GM23338 (cell line): ENCODE measurements at regions not wholly inside any gene's neighbourhood (a gene's known extent, or its start where the extent isn't known, plus 50 kb on each side); places are given as distances from the start of the nearest gene placed in this dataset.

Source experiments
- ATAC-seq: fragments of 200-7000 bp; cut with Tn5 transposase; 3 replicates; pipeline ENCODE4 v1.9.1; 2020
- DNase-seq: peaks from one replicate; pipeline ENCODE4 v3.0.0-alpha.2; 2015; ENCODE audit warnings: low spot score
- H2AFZ ChIP-seq: fragments of 200-600 bp; sonication (generic); 2 replicates; pipeline ENCODE4 v1.8.0; 2016; ENCODE audit warnings: antibody characterized with exemption, mild to moderate bottlenecking, moderate library complexity
- H3F3A ChIP-seq: fragments of 200-600 bp; sonication (generic); replicated peaks from 2 replicates; pipeline ENCODE4 v1.8.0; 2017; ENCODE audit warnings: antibody characterized with exemption, mixed run types, low read depth
- H3K27ac ChIP-seq: fragments of 200-600 bp; sonication (generic); 2 replicates; pipeline ENCODE4 v1.6.1; 2016; ENCODE audit warnings: low read depth
- H3K27me3 ChIP-seq: fragments of 200-600 bp; sonication (generic); 2 replicates; pipeline ENCODE4 v1.8.0; 2016; ENCODE audit warnings: mild to moderate bottlenecking, mixed run types, moderate library complexity; ENCODE audit not compliant: insufficient read depth
- H3K36me3 ChIP-seq: fragments of 200-600 bp; sonication (generic); 2 replicates; pipeline ENCODE4 v1.8.0; 2016; ENCODE audit warnings: mild to moderate bottlenecking; ENCODE audit not compliant: insufficient read depth
- H3K4me1 ChIP-seq: fragments of 200-600 bp; sonication (generic); 2 replicates; pipeline ENCODE4 v1.8.0; 2016; ENCODE audit warnings: mild to moderate bottlenecking, moderate library complexity; ENCODE audit not compliant: insufficient read depth
- H3K4me2 ChIP-seq: fragments of 200-600 bp; sonication (generic); 2 replicates; pipeline ENCODE4 v1.7.1; 2017; ENCODE audit warnings: mixed run types
- H3K4me3 ChIP-seq: fragments of 200-600 bp; sonication (generic); 2 replicates; pipeline ENCODE4 v1.6.1; 2016; ENCODE audit warnings: mixed run types
- H3K79me2 ChIP-seq: fragments of 200-600 bp; sonication (generic); replicated peaks from 2 replicates; pipeline ENCODE4 v1.8.0; 2017; ENCODE audit warnings: mild to moderate bottlenecking; ENCODE audit not compliant: insufficient read depth
- H3K9me2 ChIP-seq: fragments of 200-600 bp; sonication (generic); 2 replicates; pipeline ENCODE4 v1.8.0; 2017; ENCODE audit not compliant: insufficient read depth
- H4K20me1 ChIP-seq: fragments of 200-600 bp; sonication (generic); replicated peaks from 2 replicates; pipeline ENCODE4 v1.8.0; 2017; ENCODE audit warnings: mild to moderate bottlenecking; ENCODE audit not compliant: insufficient read depth
- H3K27ac Mint-ChIP-seq: 2 replicates; pipeline ENCODE4 v1.8.0; 2020; ENCODE audit warnings: inconsistent platforms, mild to moderate bottlenecking, moderate library complexity, mixed read lengths
- H3K27me3 Mint-ChIP-seq: 3 replicates; pipeline ENCODE4 v1.8.0; 2022; ENCODE audit warnings: low read depth, mild to moderate bottlenecking, moderate library complexity, mixed read lengths, inconsistent platforms; ENCODE audit not compliant: insufficient read depth, poor library complexity
- H3K36me3 Mint-ChIP-seq: 3 replicates; pipeline ENCODE4 v1.8.0; 2021; ENCODE audit warnings: low read depth, mild to moderate bottlenecking, inconsistent platforms, moderate library complexity, mixed read lengths
- H3K4me1 Mint-ChIP-seq: 3 replicates; pipeline ENCODE4 v1.8.0; 2020; ENCODE audit warnings: mild to moderate bottlenecking, inconsistent platforms, mixed read lengths
- H3K4me3 Mint-ChIP-seq: 3 replicates; pipeline ENCODE4 v1.8.0; 2021; ENCODE audit warnings: moderate library complexity, mild to moderate bottlenecking, inconsistent platforms, mixed read lengths
- H3K9me3 Mint-ChIP-seq: 3 replicates; pipeline ENCODE4 v1.8.0; 2020; ENCODE audit warnings: moderate library complexity, mild to moderate bottlenecking, inconsistent platforms, mixed read lengths
- CREB1 ChIP-seq: fragments of 250-450 bp; sonication (Bioruptor Pico); IDR thresholded peaks from 2 replicates; pipeline ENCODE4 v1.5.0; 2020; ENCODE audit warnings: low read depth, mild to moderate bottlenecking, moderate library complexity
- CTCF ChIP-seq, 2 experiments: fragments of 200-600 bp in 1 of 2; sonication (generic) in 1 of 2; conservative IDR thresholded peaks; 2 replicates each; pipeline versions ENCODE4 v1.5.1 to v1.6.1; 2016 to 2017; ENCODE audit warnings: antibody characterized with exemption in 2 of 2, low read depth in 2 of 2, mild to moderate bottlenecking in 2 of 2, moderate library complexity in 1 of 2
- ETS1 ChIP-seq: IDR thresholded peaks from 2 replicates; pipeline ENCODE4 v1.6.1; 2016; ENCODE audit warnings: antibody characterized with exemption
- EZH2 ChIP-seq: fragments of 200-600 bp; sonication (generic); IDR thresholded peaks from one replicate; pipeline ENCODE4 v1.8.0; 2017; ENCODE audit warnings: antibody characterized with exemption, mild to moderate bottlenecking, low read depth; ENCODE audit not compliant: unreplicated experiment
- EZH2phosphoT487 ChIP-seq: fragments of 200-600 bp; sonication (generic); IDR thresholded peaks from one replicate; pipeline ENCODE4 v1.8.1; 2018; ENCODE audit warnings: antibody characterized with exemption; ENCODE audit not compliant: unreplicated experiment
- JUNB ChIP-seq: IDR thresholded peaks from one replicate; pipeline ENCODE4 v1.6.1; 2016; ENCODE audit warnings: antibody characterized with exemption; ENCODE audit not compliant: unreplicated experiment
- NANOG ChIP-seq: IDR thresholded peaks from 2 replicates; pipeline ENCODE4 v1.6.1; 2016; ENCODE audit warnings: antibody characterized with exemption, borderline replicate concordance
- POLR2AphosphoS5 ChIP-seq: IDR thresholded peaks from 2 replicates; pipeline ENCODE4 v1.6.1; 2016; ENCODE audit warnings: antibody characterized with exemption, low read depth
- REST ChIP-seq: IDR thresholded peaks from one replicate; pipeline ENCODE4 v1.6.1; 2018; ENCODE audit warnings: antibody characterized with exemption; ENCODE audit not compliant: unreplicated experiment
- STAT1 ChIP-seq: IDR thresholded peaks from one replicate; pipeline ENCODE4 v1.6.1; 2016; ENCODE audit warnings: antibody characterized with exemption; ENCODE audit not compliant: unreplicated experiment
- ZNF114 ChIP-seq: fragments of 250-450 bp; sonication (Bioruptor Pico); IDR thresholded peaks from 2 replicates; pipeline ENCODE4 v1.5.0; 2020; ENCODE audit warnings: mild to moderate bottlenecking, moderate library complexity
- ZNF331 ChIP-seq: fragments of 250-450 bp; sonication (Bioruptor Pico); IDR thresholded peaks from 2 replicates; pipeline ENCODE4 v1.5.0; 2020; ENCODE audit warnings: low read depth, mild to moderate bottlenecking, moderate library complexity
- ZNF462 ChIP-seq: fragments of 250-450 bp; sonication (Bioruptor Pico); IDR thresholded peaks from 2 replicates; pipeline ENCODE4 v1.5.0; 2020; ENCODE audit warnings: mild to moderate bottlenecking, moderate library complexity

- H3K9me2 ChIP-seq: no peaks in the 10 kb centered on the region; the same call in none of the 2 replicates
- Mint-ChIP-seq H3K4me1 (peaks cover 28% of the 10 kb centered on the region), H3K27ac (no peak overlapping the region), H3K9me3 (no peaks in the 10 kb centered on the region), H3K27me3 (no peaks in the 10 kb centered on the region), H3K36me3 (no peaks in the 10 kb centered on the region), H3K4me3 (no peak overlapping the region)
- no peak overlapping the region for H3K4me3 ChIP-seq
- no peaks in the 10 kb centered on the region for H3K27me3 ChIP-seq
- TF ChIP-seq ZNF462 (CRISPR knock-in tag) (no peak), ZNF114 (CRISPR knock-in tag) (no peak), ETS1 (no peak), REST (no peak), JUNB (no peak), STAT1 (no peak), EZH2 (no peak), CTCF (conservative IDR thresholded peaks at IDR 0.05; ENCODE audit: low read depth in 2 of 2) (no peak), POLR2AphosphoS5 (no peak), ZNF331 (CRISPR knock-in tag) (no peak), EZH2phosphoT487 (no peak), CREB1 (CRISPR knock-in tag) (no peak), NANOG (no peak)
- ATAC-seq (no peak), DNase-seq (no peak)
- H3K36me3 ChIP-seq: no peaks in the 10 kb centered on the region
- no peak overlapping the region for H3K27ac ChIP-seq
- H3F3A ChIP-seq: no peaks in the 10 kb centered on the region
- H4K20me1 ChIP-seq: no peaks in the 10 kb centered on the region
- H2AFZ ChIP-seq: no peak overlapping the region
- H3K79me2 ChIP-seq: no peaks in the 10 kb centered on the region
- H3K4me1 ChIP-seq: peaks cover 22% of the 10 kb centered on the region
- H3K4me2 ChIP-seq: no peak overlapping the region
These were observed 189.1 kb upstream of the CADPS start for GRCh38 chr3:63064209-63064755.
